GM12891 (cell line): ENCODE measurements at regions not wholly inside any gene's neighbourhood (a gene's known extent, or its start where the extent isn't known, plus 50 kb on each side); places are given as distances from the start of the nearest gene placed in this dataset.

ENCODE experiments used
- DNase-seq: peaks from one replicate; pipeline ENCODE4 v3.0.0; 2011; ENCODE audit warnings: low spot score; ENCODE audit not compliant: insufficient read length
- FAIRE-seq: peaks from 2 replicates; lab custom pipeline; 2011; peaks lifted over from hg19 to GRCh38; lab: Jason Lieb, UNC
- PAX5 ChIP-seq: IDR thresholded peaks from 2 replicates; pipeline ENCODE4 v1.6.1; 2011; ENCODE audit warnings: low read length, moderate library complexity, mild to moderate bottlenecking; ENCODE audit not compliant: insufficient read depth, severe bottlenecking
- POLR2A ChIP-seq: IDR thresholded peaks from 2 replicates; pipeline ENCODE4 v1.6.1; 2011; ENCODE audit warnings: low read depth, low read length, control low read depth
- POLR2AphosphoS5 ChIP-seq: IDR thresholded peaks from 2 replicates; pipeline ENCODE4 v1.6.1; 2011; ENCODE audit warnings: low read depth, low read length, control low read depth
- POU2F2 ChIP-seq: IDR thresholded peaks from 2 replicates; pipeline ENCODE4 v1.6.1; 2011; ENCODE audit warnings: low read depth, mild to moderate bottlenecking, control low read depth, low read length, moderate library complexity
- SPI1 ChIP-seq: IDR thresholded peaks from 2 replicates; pipeline ENCODE4 v1.6.1; 2011; ENCODE audit warnings: low read depth, low read length, control low read depth
- TAF1 ChIP-seq: IDR thresholded peaks from 2 replicates; pipeline ENCODE4 v1.6.1; 2011; ENCODE audit warnings: low read depth, low read length, control low read depth

GRCh38 chr21:27244776-27245175 lies 277.9 kb upstream of the ADAMTS5 start:
- TF ChIP-seq POU2F2 (no peak), POLR2A (no peak), PAX5 (no peak)
- DNase-seq (no peak), FAIRE-seq (no peak)

GRCh38 chr21:27244352-27244751 lies 277.5 kb upstream of the ADAMTS5 start:
- no peak for FAIRE-seq
- TF ChIP-seq SPI1 (no peak), TAF1 (no peak), PAX5 (no peak), POLR2A (no peak), POU2F2 (no peak), POLR2AphosphoS5 (no peak)

GRCh38 chr21:27240839-27241238 lies 274.0 kb upstream of the ADAMTS5 start:
- TF ChIP-seq POU2F2, result no peak
- TF ChIP-seq PAX5, result no peak
- TF ChIP-seq TAF1, result no peak
- TF ChIP-seq SPI1, result no peak
- TF ChIP-seq POLR2AphosphoS5, result no peak
- no peak for TF ChIP-seq POLR2A
- no peak for FAIRE-seq
- DNase-seq, result no peak

More at GRCh38 chr21:27244352-27244751, 277.5 kb upstream of the ADAMTS5 start:
- DNase-seq, result no peak

- DNase-seq (no peak), FAIRE-seq (no peak)
- no peak for TF ChIP-seq SPI1
- no peak for TF ChIP-seq POLR2A
- TF ChIP-seq POU2F2, result no peak
- no peak for TF ChIP-seq POLR2AphosphoS5
- no peak for TF ChIP-seq TAF1
- no peak for TF ChIP-seq PAX5
Observed at GRCh38 chr21:27233514-27234115, 266.7 kb upstream of the ADAMTS5 start.

GRCh38 chr21:27225940-27226339 lies 259.1 kb upstream of the ADAMTS5 start:
- DNase-seq (no peak), FAIRE-seq (no peak)
- TF ChIP-seq SPI1 (no peak), POLR2A (no peak), TAF1 (no peak), POU2F2 (no peak), PAX5 (no peak), POLR2AphosphoS5 (no peak)

- no peak for TF ChIP-seq POLR2AphosphoS5
- no peak for TF ChIP-seq TAF1
- no peak for TF ChIP-seq SPI1
- TF ChIP-seq PAX5, result no peak
- TF ChIP-seq POLR2A, result no peak
- TF ChIP-seq POU2F2, result no peak
- FAIRE-seq (no peak), DNase-seq (no peak)
Observed at GRCh38 chr21:27225151-27225550, 258.3 kb upstream of the ADAMTS5 start.

GRCh38 chr21:27224169-27224568 lies 257.3 kb upstream of the ADAMTS5 start:
- FAIRE-seq (no peak), DNase-seq (no peak)
- TF ChIP-seq TAF1 (no peak), PAX5 (no peak), SPI1 (no peak), POLR2A (no peak), POU2F2 (no peak)

GRCh38 chr21:27221077-27221476 lies 254.2 kb upstream of the ADAMTS5 start:
- TF ChIP-seq PAX5, result no peak
- no peak for TF ChIP-seq TAF1
- TF ChIP-seq POU2F2, result no peak
- TF ChIP-seq SPI1, result no peak
- no peak for TF ChIP-seq POLR2AphosphoS5
- TF ChIP-seq POLR2A, result no peak
- FAIRE-seq, result no peak
- no peak for DNase-seq

GRCh38 chr21:27220416-27220815 lies 253.5 kb upstream of the ADAMTS5 start:
- DNase-seq (no peak), FAIRE-seq (no peak)
- TF ChIP-seq POLR2A (no peak), TAF1 (no peak), PAX5 (no peak), POLR2AphosphoS5 (no peak), POU2F2 (no peak), SPI1 (no peak)

GRCh38 chr21:27219068-27219467 lies 252.2 kb upstream of the ADAMTS5 start:
- no peak for DNase-seq
- TF ChIP-seq POU2F2 (no peak), TAF1 (no peak), PAX5 (no peak), SPI1 (no peak)
- no peak for FAIRE-seq

GRCh38 chr21:27213303-27213702 lies 246.4 kb upstream of the ADAMTS5 start:
- FAIRE-seq (no peak), DNase-seq (no peak)
- TF ChIP-seq POU2F2 (no peak), POLR2AphosphoS5 (no peak), POLR2A (no peak), PAX5 (no peak), TAF1 (no peak), SPI1 (no peak)
